HG03108 (cell line): ENCODE measurements at regions not wholly inside any gene's neighbourhood (a gene's known extent, or its start where the extent isn't known, plus 50 kb on each side); places are given as distances from the start of the nearest gene placed in this dataset.

ENCODE experiments used
- ATAC-seq: cut with Tn5 transposase; IDR thresholded peaks from one replicate; pipeline ENCODE4 v1.9.1; 2021; ENCODE audit warnings: moderate library complexity; ENCODE audit not compliant: unreplicated experiment

- no peak for ATAC-seq
These were observed 88.2 kb downstream of the TMA16 start for GRCh38 chr4:163582703-163583102.

- peak; percentile 34 for ATAC-seq
These were observed 93.4 kb downstream of the TMA16 start for GRCh38 chr4:163587867-163588266.

- ATAC-seq, result no peak
These were observed 94.0 kb downstream of the TMA16 start for GRCh38 chr4:163588532-163588931.

- ATAC-seq, result peak; percentile 41
These were observed 95.6 kb downstream of the TMA16 start for GRCh38 chr4:163590103-163590502.

GRCh38 chr4:163590619-163591264 lies 96.3 kb downstream of the TMA16 start:
- ATAC-seq, result no peak

- ATAC-seq, result peak; percentile 83
These were observed 97.1 kb downstream of the TMA16 start for GRCh38 chr4:163591614-163592020.

GRCh38 chr4:163592212-163592611 lies 97.7 kb downstream of the TMA16 start:
- ATAC-seq, result no peak

GRCh38 chr4:163595580-163595979 lies 101.1 kb downstream of the TMA16 start:
- ATAC-seq, result no peak

GRCh38 chr4:163598028-163598427 lies 103.5 kb downstream of the TMA16 start:
- no peak for ATAC-seq

- no peak for ATAC-seq
These were observed 104.0 kb downstream of the TMA16 start for GRCh38 chr4:163598489-163598888.

GRCh38 chr4:163600727-163601126 lies 106.2 kb downstream of the TMA16 start:
- ATAC-seq, result no peak

- no peak for ATAC-seq
These were observed 108.8 kb downstream of the TMA16 start for GRCh38 chr4:163603257-163603656.

GRCh38 chr4:163606896-163607691 lies 112.6 kb downstream of the TMA16 start:
- ATAC-seq, result no peak

GRCh38 chr4:163609019-163609418 lies 114.5 kb downstream of the TMA16 start:
- no peak for ATAC-seq

GRCh38 chr4:163610648-163611047 lies 116.2 kb downstream of the TMA16 start:
- no peak for ATAC-seq

GRCh38 chr4:163611182-163611581 lies 116.7 kb downstream of the TMA16 start:
- no peak for ATAC-seq

- peak; percentile 74 for ATAC-seq
These were observed 117.4 kb downstream of the TMA16 start for GRCh38 chr4:163611784-163612445.

GRCh38 chr4:163612762-163613161 lies 118.3 kb downstream of the TMA16 start:
- ATAC-seq, result no peak

- ATAC-seq, result no peak
These were observed 118.9 kb downstream of the TMA16 start for GRCh38 chr4:163613383-163613782.

GRCh38 chr4:163614866-163615265 lies 120.4 kb downstream of the TMA16 start:
- ATAC-seq, result no peak

- no peak for ATAC-seq
These were observed 124.4 kb downstream of the TMA16 start for GRCh38 chr4:163618845-163619244.

GRCh38 chr4:163620738-163621137 lies 126.2 kb downstream of the TMA16 start:
- ATAC-seq, result no peak
